AG04449 (cell line): ENCODE measurements at regions not wholly inside any gene's neighbourhood (a gene's known extent, or its start where the extent isn't known, plus 50 kb on each side); places are given as distances from the start of the nearest gene placed in this dataset.
"Not testable (repeated sequence)": the region's sequence is repeated elsewhere in the genome, so short reads cannot be mapped to it uniquely, and the experiment has no call there.

Experiments used
- CTCF ChIA-PET: fragments of 350-600 bp; formaldehyde crosslinking; extraction: SDS; loops from one replicate; lab custom pipeline; 2021; ENCODE audit warnings: antibody characterized with exemption; lab: Yijun Ruan, JAX
- POLR2A ChIA-PET: fragments of 400-600, 350-600 bp; formaldehyde crosslinking; extraction: SDS; loops from one replicate; lab custom pipeline; 2020; ENCODE audit warnings: antibody characterized with exemption, inconsistent platforms; lab: Yijun Ruan, JAX
- DNase-seq: peaks from one replicate; pipeline ENCODE4 v3.0.0-alpha.2; 2010; ENCODE audit warnings: low read depth, low spot score
- H3K4me3 ChIP-seq: 2 replicates; pipeline ENCODE4 v1.5.1; 2011; ENCODE audit warnings: low read depth, mild to moderate bottlenecking, control low read depth, low read length
- CTCF ChIP-seq: IDR thresholded peaks from one replicate; pipeline ENCODE4 v1.5.1; 2011; ENCODE audit warnings: mild to moderate bottlenecking, moderate library complexity, low read length, control low read depth, inconsistent platforms; ENCODE audit not compliant: insufficient read depth; ENCODE audit errors: missing control alignments

DNA sequence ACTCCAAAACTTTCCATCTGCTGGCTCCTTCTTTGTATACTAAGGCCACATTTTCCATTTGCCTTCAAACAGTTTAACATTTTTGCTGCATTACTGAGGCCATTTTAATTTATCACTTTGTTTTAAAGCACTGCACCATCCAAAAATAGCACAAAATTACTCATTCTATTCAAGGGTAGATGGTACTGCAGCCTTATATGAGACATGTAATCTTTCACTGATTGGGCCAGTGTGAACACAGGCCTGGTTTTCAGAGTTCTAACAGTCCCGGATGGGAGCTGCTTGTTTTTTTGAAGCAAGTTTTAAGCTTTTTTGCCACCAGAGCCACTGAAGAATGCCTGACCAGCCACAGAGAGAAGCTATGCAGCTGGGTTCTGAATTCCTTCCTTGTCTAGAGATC, 172.3 kb upstream of the TSC22D2 start:
- TF ChIP-seq CTCF: no peak
- POLR2A ChIA-PET: interaction anchor here (0.6 to 2.8 kb wide), 6 partner anchors 13 to 190 kb away, joined by 3 to 20 read pairs (median 6); partner anchors contain the start of gene TSC22D2
- DNase-seq: peak; percentile 88
- no peak overlapping the region for H3K4me3 ChIP-seq
- CTCF ChIA-PET: interaction anchor here (0.7 to 2.4 kb wide), 2 partner anchors 110 to 177 kb away, joined by 3 to 5 read pairs; no protein-coding TSS in a partner anchor

- POLR2A ChIA-PET: interaction anchor here (1.3 kb wide), 1 partner anchor 175 kb away, joined by 5 read pairs; the partner anchor contains the start of gene TSC22D2
- H3K4me3 ChIP-seq: no peak overlapping the region
- CTCF ChIA-PET: interaction anchor here (0.7 to 1.6 kb wide), 9 partner anchors 9 to 296 kb away, joined by 3 to 7 read pairs (median 3); no protein-coding TSS in a partner anchor
- no peak for TF ChIP-seq CTCF
- DNase-seq: no peak
Observed at GRCh38 chr3:150232992-150233451, 175.1 kb upstream of the TSC22D2 start.

DNA sequence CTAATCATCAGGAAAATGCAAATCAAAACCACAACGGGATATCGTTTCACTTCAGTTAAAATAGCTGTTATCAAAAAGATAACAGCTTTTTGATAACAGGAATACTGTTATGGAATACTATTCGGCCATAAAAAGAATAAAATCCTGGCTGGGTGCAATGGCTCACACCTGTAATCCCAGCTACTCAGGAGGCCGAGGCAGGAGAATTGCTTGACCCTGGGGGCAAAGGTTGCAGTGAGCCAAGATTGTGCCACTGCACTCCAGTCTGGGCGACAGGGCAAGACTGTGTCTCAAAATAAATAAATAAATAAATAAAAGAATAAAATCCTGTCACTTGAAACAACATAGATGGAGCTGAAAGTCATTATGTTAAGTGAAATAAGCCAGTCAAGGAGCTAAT, 178.1 kb upstream of the TSC22D2 start:
- no peak for DNase-seq
- TF ChIP-seq CTCF: no peak
- ChIA-PET CTCF (interaction anchor here (0.8 to 8.5 kb wide), 14 partner anchors 9 to 294 kb away, joined by 3 to 86 read pairs (median 3); no protein-coding TSS in a partner anchor), POLR2A (interaction anchor here (2.8 kb wide), 1 partner anchor 179 kb away, joined by 9 read pairs; the partner anchor contains the start of gene TSC22D2)
- H3K4me3 ChIP-seq: no peak overlapping the region

DNA sequence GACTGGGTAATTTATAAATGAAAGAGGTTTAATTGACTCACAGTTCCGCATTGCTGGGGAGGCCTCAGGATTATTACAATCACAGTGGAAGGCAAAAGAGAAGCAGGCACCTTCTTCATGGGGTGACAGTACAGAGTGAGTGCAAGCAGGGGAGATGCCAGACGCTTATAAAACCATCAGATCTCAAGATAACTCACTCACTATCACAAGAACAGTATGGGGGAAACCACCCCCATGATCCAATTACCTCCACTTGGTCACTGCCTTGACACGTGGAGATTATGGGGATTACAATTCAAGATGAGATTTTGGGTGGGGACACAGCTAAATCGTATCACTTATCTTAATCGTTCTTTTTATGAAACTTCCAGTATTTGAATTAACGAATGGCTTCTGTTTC, 179.5 kb upstream of the TSC22D2 start:
- POLR2A ChIA-PET: interaction anchor here (2.8 kb wide), 1 partner anchor 180 kb away, joined by 9 read pairs; the partner anchor contains the start of gene TSC22D2
- DNase-seq, H3K4me3 ChIP-seq: not testable (repeated sequence)
- CTCF ChIA-PET: interaction anchor here (1.0 to 8.5 kb wide), 14 partner anchors 9 to 292 kb away, joined by 3 to 88 read pairs (median 4); no protein-coding TSS in a partner anchor

DNA sequence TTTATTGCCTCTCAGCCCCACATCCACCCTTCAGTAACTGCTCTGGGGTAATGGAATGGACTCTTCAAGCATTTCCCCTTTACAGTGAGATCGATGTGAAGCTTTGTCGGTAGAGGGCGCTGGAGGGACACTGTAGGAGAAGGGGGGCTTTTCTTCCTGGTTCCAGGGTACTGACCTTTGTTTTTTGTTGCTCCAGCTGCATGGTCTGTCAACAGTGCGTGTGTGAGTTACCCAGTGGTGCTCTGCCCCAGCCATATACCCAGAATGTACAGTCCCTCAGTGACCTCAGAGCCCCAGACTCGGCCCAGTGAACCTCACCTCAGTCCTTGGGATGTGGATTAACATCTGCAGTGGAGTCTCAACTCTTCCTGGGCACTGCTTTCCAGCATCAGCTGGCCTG, 180.3 kb upstream of the TSC22D2 start:
- ChIA-PET CTCF (interaction anchor here (0.7 to 8.5 kb wide), 24 partner anchors 12 to 292 kb away, joined by 3 to 88 read pairs (median 4); partner anchors contain the start of gene TSC22D2), POLR2A (interaction anchor here (0.5 to 2.0 kb wide), 2 partner anchors 181 to 290 kb away, joined by 4 to 8 read pairs; partner anchors contain the start of gene TSC22D2)
- peak; percentile 84 for TF ChIP-seq CTCF
- no peak for DNase-seq
- H3K4me3 ChIP-seq: no peak overlapping the region

- POLR2A ChIA-PET: interaction anchor here (2.0 kb wide), 1 partner anchor 183 kb away, joined by 8 read pairs; the partner anchor contains the start of gene TSC22D2
- no peak for DNase-seq
- CTCF ChIA-PET: interaction anchor here (0.6 to 8.5 kb wide), 14 partner anchors 9 to 636 kb away, joined by 3 to 88 read pairs (median 6); no protein-coding TSS in a partner anchor
- no peak overlapping the region for H3K4me3 ChIP-seq
- TF ChIP-seq CTCF: no peak
Observed at GRCh38 chr3:150225986-150226385, 182.1 kb upstream of the TSC22D2 start.
